IMR-90 (cell line): ENCODE measurements at regions not wholly inside any gene's neighbourhood (a gene's known extent, or its start where the extent isn't known, plus 50 kb on each side); places are given as distances from the start of the nearest gene placed in this dataset.

Experiments used
- ATAC-seq: fragments of 200-7000 bp; cut with Tn5 transposase; 2 replicates; pipeline ENCODE4 v1.9.1; 2020; ENCODE audit warnings: low read depth, mild to moderate bottlenecking, moderate library complexity
- BruUV-seq: library from RNA; stranded (reverse); fragments of 400-500 nt; replicated peaks from 2 replicates; lab custom pipeline; 2021; lab: Mats Ljungman, UMichigan
- CTCF ChIA-PET: fragments of 300-600 bp; formaldehyde crosslinking; extraction: SDS; loops from one replicate; lab custom pipeline; 2021; ENCODE audit warnings: antibody characterized with exemption; lab: Yijun Ruan, JAX
- POLR2A ChIA-PET: fragments of 300-600 bp; sonication (Branson Sonifier 250); formaldehyde crosslinking; loops from one replicate; lab custom pipeline; 2022; ENCODE audit warnings: antibody characterized with exemption; ENCODE audit not compliant: unreplicated experiment; lab: Charles Lee
- DNase-seq: peaks from one replicate; pipeline ENCODE4 v3.0.0; 2013
- H2AFZ ChIP-seq: replicated peaks from 2 replicates; pipeline ENCODE3; 2013; ENCODE audit warnings: low read length, mild to moderate bottlenecking; ENCODE audit not compliant: poor library complexity
- H2AK5ac ChIP-seq: 2 replicates; pipeline ENCODE4 v1.6.1; 2013; ENCODE audit warnings: low read depth, low read length, inconsistent platforms
- H2AK9ac ChIP-seq: replicated peaks from 2 replicates; pipeline ENCODE3; 2013; ENCODE audit warnings: mild to moderate bottlenecking, low read depth, low read length, moderate library complexity; ENCODE audit not compliant: poor library complexity
- H2BK120ac ChIP-seq: 2 replicates; pipeline ENCODE4 v1.6.1; 2013; ENCODE audit warnings: low read depth, low read length, inconsistent platforms
- H2BK15ac ChIP-seq: 3 replicates; pipeline ENCODE4 v1.6.1; 2013; ENCODE audit warnings: low read depth, low read length, inconsistent platforms
- H2BK20ac ChIP-seq: 2 replicates; pipeline ENCODE4 v1.6.1; 2013; ENCODE audit warnings: low read depth, mild to moderate bottlenecking, inconsistent platforms, low read length, moderate library complexity
- H2BK5ac ChIP-seq: 2 replicates; pipeline ENCODE4 v1.6.1; 2013; ENCODE audit warnings: mild to moderate bottlenecking, low read depth, low read length, inconsistent platforms; ENCODE audit not compliant: poor library complexity, severe bottlenecking
- H3K14ac ChIP-seq: replicated peaks from 2 replicates; pipeline ENCODE4 v1.6.1; 2013; ENCODE audit warnings: low read depth, low read length, inconsistent platforms
- H3K18ac ChIP-seq: 2 replicates; pipeline ENCODE4 v1.6.1; 2013; ENCODE audit warnings: low read depth, low read length, control low read depth
- H3K23ac ChIP-seq: 2 replicates; pipeline ENCODE4 v1.6.1; 2013; ENCODE audit warnings: low read depth, low read length, inconsistent platforms
- H3K27ac ChIP-seq: 2 replicates; pipeline ENCODE4 v1.5.1; 2013; ENCODE audit warnings: mild to moderate bottlenecking, control low read depth, low read length; ENCODE audit not compliant: insufficient read depth
- H3K27me3 ChIP-seq: 2 replicates; pipeline ENCODE4 v1.6.1; 2013; ENCODE audit warnings: low read length; ENCODE audit not compliant: control insufficient read depth, insufficient read depth
- H3K36me3 ChIP-seq: 2 replicates; pipeline ENCODE4 v1.6.1; 2013; ENCODE audit warnings: low read length, mixed read lengths; ENCODE audit not compliant: control insufficient read depth, insufficient read depth
- H3K4ac ChIP-seq: 2 replicates; pipeline ENCODE4 v1.6.1; 2013; ENCODE audit warnings: low read depth, low read length, inconsistent platforms
- H3K4me1 ChIP-seq: 2 replicates; pipeline ENCODE4 v1.6.1; 2013; ENCODE audit warnings: low read length, mixed read lengths; ENCODE audit not compliant: control insufficient read depth, insufficient read depth
- H3K4me2 ChIP-seq: 2 replicates; pipeline ENCODE4 v1.6.1; 2013; ENCODE audit warnings: low read depth, mild to moderate bottlenecking, control low read depth, low read length, moderate library complexity
- H3K4me3 ChIP-seq: 2 replicates; pipeline ENCODE4 v1.5.1; 2013; ENCODE audit warnings: low read depth, mild to moderate bottlenecking, control low read depth, low read length, moderate library complexity; ENCODE audit not compliant: insufficient read depth
- H3K56ac ChIP-seq: 2 replicates; pipeline ENCODE4 v1.6.1; 2013; ENCODE audit warnings: low read length, inconsistent platforms; ENCODE audit not compliant: insufficient read depth; ENCODE audit errors: extremely low read depth
- H3K79me1 ChIP-seq, 2 experiments: 2 replicates each; pipeline ENCODE4 v1.6.1; 2013; ENCODE audit warnings: low read length in 2 of 2, inconsistent platforms in 1 of 2, low read depth in 1 of 2
- H3K9ac ChIP-seq: 2 replicates; pipeline ENCODE4 v1.6.1; 2013; ENCODE audit warnings: low read depth, low read length, control low read depth
- H3K9me1 ChIP-seq: 2 replicates; pipeline ENCODE4 v1.6.1; 2013; ENCODE audit warnings: low read length, inconsistent platforms; ENCODE audit not compliant: insufficient read depth
- H3K9me3 ChIP-seq: 2 replicates; pipeline ENCODE4 v1.6.1; 2013; ENCODE audit warnings: low read length; ENCODE audit not compliant: control insufficient read depth, insufficient read depth
- H4K20me1 ChIP-seq: 2 replicates; pipeline ENCODE4 v1.6.1; 2013; ENCODE audit warnings: low read length, inconsistent platforms; ENCODE audit not compliant: insufficient read depth
- H4K5ac ChIP-seq: 2 replicates; pipeline ENCODE4 v1.6.1; 2013; ENCODE audit warnings: mild to moderate bottlenecking, low read depth, low read length, control low read depth
- H4K8ac ChIP-seq, 2 experiments: 2 replicates each; pipeline ENCODE4 v1.6.1; 2013; ENCODE audit warnings: low read depth in 2 of 2, low read length in 2 of 2, control low read depth in 1 of 2, inconsistent platforms in 1 of 2
- H4K91ac ChIP-seq: 2 replicates; pipeline ENCODE4 v1.6.1; 2013; ENCODE audit warnings: low read depth, low read length, inconsistent platforms; ENCODE audit not compliant: insufficient read depth
- CEBPB ChIP-seq: IDR thresholded peaks from 2 replicates; pipeline ENCODE4 v1.6.1; 2012; ENCODE audit warnings: low read depth, low read length, improper control_type of control experiment
- MAFK ChIP-seq: IDR thresholded peaks from 2 replicates; pipeline ENCODE4 v1.6.1; 2012; ENCODE audit warnings: low read depth, low read length, improper control_type of control experiment
- MXI1 ChIP-seq: IDR thresholded peaks from 2 replicates; pipeline ENCODE4 v1.6.1; 2012; ENCODE audit warnings: low read depth, mild to moderate bottlenecking, low read length, moderate library complexity, borderline replicate concordance
- RFX5 ChIP-seq: IDR thresholded peaks from 2 replicates; pipeline ENCODE4 v1.8.0; 2012; ENCODE audit warnings: low read depth, mild to moderate bottlenecking, low read length, moderate library complexity
- SMC3 ChIP-seq: fragments of 150-350 bp; IDR thresholded peaks from 2 replicates; pipeline ENCODE4 v1.6.1; 2016; ENCODE audit warnings: low read depth, mild to moderate bottlenecking, antibody characterized with exemption, low read length, moderate library complexity
- WGBS, 2 experiments: methylation state at CpG; one replicate each; pipeline versions ENCODE4 v1.1.5 to v1.1.7; 2013; ENCODE audit warnings: missing lambda C conversion rate in 2 of 2; ENCODE audit not compliant: insufficient read length in 1 of 2; ENCODE audit errors: extremely low coverage in 2 of 2; 5-methylcytosine and 5-hydroxymethylcytosine counted together
- dilution Hi-C: fragments of 300-500 bp; cut with HindIII; formaldehyde crosslinking; loops from one replicate; pipeline ENCODE4 v1.14.3; 2018; ENCODE audit warnings: low sequenced_read_pairs; ENCODE audit not compliant: unreplicated experiment
- in situ Hi-C: fragments of 300-500 bp; cut with MboI; formaldehyde crosslinking; loops from 3 replicates; pipeline ENCODE4 v1.14.3; 2019; ENCODE audit warnings: low sequenced_read_pairs, inconsistent platforms, mixed read lengths
- intact Hi-C: fragments of 100-400 bp; cut with micrococcal nuclease; formaldehyde crosslinking; loops from 2 replicates; pipeline ENCODE4 v1.10.0; 2022
- TF ChIP-seq, protein P1 (sequence below): conservative IDR thresholded peaks from 2 replicates; pipeline ENCODE4 v1.5.1; 2012; ENCODE audit warnings: mild to moderate bottlenecking, low read depth, low read length, improper control_type of control experiment

DNA sequence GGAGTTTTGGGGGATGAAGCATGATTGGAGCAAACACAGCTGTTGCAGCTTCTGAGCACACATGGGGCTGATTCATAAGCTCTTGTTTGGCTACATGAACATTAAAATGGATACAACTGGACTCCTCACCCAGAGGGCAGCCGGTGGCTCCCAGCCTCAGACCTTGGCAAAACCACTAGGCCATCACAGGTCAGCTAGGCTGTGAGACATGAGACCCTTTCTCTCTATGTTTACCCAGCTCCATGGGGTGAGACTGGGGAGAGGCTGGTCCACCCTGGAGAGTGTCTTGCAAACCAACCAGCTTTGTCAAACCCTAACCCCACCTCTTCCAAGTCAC, 388.7 kb downstream of the PTPRU start:
- Histone ChIP-seq H3K79me1 (no peaks in the 10 kb centered on the region), H4K8ac (no peak overlapping the region), H3K56ac (no peak overlapping the region), H3K36me3 (no peaks in the 10 kb centered on the region), H3K4ac (no peak overlapping the region), H4K91ac (no peak overlapping the region), H3K18ac (no peak overlapping the region), H3K14ac (no peak overlapping the region), H3K23ac (no peak overlapping the region), H4K5ac (no peak overlapping the region), H4K20me1 (no peaks in the 10 kb centered on the region; the same call in 1 of the 2 replicates), H2BK120ac (no peak overlapping the region), H3K27ac (no peak overlapping the region), H2AK9ac (no peak overlapping the region), H3K27me3 (peaks cover 7% of the 10 kb centered on the region; the same call in 1 of the 2 replicates), H2BK5ac (no peak overlapping the region), H3K9ac (no peak overlapping the region), H2BK20ac (no peak overlapping the region), H3K4me3 (no peak overlapping the region), H3K4me2 (no peak overlapping the region), H3K4me1 (no peaks in the 10 kb centered on the region), H3K9me3 (0 out of 2 replicates have a peak, but pooled peaks cover 3% of the 10 kb centered on the region), H2AFZ (no peak overlapping the region), H2BK15ac (no peak overlapping the region), H3K9me1 (no peaks in the 10 kb centered on the region), H2AK5ac (no peak overlapping the region)
- CTCF ChIA-PET: no interaction called here
- dilution Hi-C loops: no loop called here
- in situ Hi-C loops: no loop called here
- DNase-seq: no peak
- BruUV-seq: no TSS peak
- TF ChIP-seq SMC3: no peak
- no peak for TF ChIP-seq MXI1
- no peak for TF ChIP-seq CEBPB
- TF ChIP-seq, protein P1, sequence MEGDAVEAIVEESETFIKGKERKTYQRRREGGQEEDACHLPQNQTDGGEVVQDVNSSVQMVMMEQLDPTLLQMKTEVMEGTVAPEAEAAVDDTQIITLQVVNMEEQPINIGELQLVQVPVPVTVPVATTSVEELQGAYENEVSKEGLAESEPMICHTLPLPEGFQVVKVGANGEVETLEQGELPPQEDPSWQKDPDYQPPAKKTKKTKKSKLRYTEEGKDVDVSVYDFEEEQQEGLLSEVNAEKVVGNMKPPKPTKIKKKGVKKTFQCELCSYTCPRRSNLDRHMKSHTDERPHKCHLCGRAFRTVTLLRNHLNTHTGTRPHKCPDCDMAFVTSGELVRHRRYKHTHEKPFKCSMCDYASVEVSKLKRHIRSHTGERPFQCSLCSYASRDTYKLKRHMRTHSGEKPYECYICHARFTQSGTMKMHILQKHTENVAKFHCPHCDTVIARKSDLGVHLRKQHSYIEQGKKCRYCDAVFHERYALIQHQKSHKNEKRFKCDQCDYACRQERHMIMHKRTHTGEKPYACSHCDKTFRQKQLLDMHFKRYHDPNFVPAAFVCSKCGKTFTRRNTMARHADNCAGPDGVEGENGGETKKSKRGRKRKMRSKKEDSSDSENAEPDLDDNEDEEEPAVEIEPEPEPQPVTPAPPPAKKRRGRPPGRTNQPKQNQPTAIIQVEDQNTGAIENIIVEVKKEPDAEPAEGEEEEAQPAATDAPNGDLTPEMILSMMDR: no peak
- TF ChIP-seq RFX5: no peak
- TF ChIP-seq MAFK: no peak
- WGBS, 2 experiments: no CpG with 5 or more reads among the region's 1 CpG
- no peak for ATAC-seq
- POLR2A ChIA-PET: no interaction called here
- intact Hi-C loops: no loop called here
